CD4-positive, alpha-beta T cell treated with Interleukin-12 subunit alpha and Interleukin-12 subunit beta, for 1 hour (primary cell): ENCODE measurements at regions not wholly inside any gene's neighbourhood (a gene's known extent, or its start where the extent isn't known, plus 50 kb on each side); places are given as distances from the start of the nearest gene placed in this dataset.

Experiments
- DNase-seq: peaks from one replicate; pipeline ENCODE4 v3.0.0-alpha.2; 2020

DNA sequence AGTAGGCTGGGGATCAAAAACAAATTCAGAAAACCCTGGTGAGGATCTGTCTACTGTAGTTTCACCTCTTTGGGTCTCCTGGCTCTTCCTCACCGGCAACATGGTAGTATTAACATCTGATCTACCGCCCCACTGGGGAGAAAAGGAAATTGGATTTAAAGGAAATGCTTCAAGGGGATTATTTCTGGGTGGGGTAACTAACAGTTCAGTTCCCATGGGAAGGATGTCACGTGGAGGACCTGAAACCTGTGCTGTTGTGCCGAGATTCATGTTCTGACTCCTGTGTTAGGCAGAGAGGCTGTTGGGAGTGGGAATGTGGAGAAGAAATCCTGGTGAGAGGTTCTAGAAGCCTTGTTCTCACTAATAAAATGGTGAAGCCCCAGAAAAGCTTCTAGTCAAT is 254.4 kb downstream of the BCOR start:
- DNase-seq = no peak

DNA sequence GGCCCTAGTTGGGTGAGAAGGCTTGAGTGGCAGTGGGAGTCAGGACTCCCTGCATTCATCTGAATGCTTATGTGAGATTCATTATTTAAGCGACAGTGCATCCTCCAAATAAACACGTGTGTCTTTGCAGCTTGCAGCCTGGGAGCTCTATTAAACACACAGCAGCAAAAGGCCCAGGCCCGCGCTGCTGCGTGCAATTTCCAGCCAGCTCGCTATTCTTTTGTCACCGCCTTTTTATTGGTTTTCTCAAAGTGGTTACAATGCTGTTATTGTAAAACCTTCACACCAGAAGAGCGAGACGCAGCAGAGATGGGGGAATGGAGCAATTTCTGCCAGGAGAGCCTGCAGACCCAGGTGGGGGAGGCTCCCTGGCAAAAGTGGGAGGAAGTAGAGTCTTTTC is 252.5 kb downstream of the BCOR start:
- no peak for DNase-seq

- no peak for DNase-seq
These were observed 251.3 kb downstream of the BCOR start for GRCh38 chrX:39846460-39846859.

DNA sequence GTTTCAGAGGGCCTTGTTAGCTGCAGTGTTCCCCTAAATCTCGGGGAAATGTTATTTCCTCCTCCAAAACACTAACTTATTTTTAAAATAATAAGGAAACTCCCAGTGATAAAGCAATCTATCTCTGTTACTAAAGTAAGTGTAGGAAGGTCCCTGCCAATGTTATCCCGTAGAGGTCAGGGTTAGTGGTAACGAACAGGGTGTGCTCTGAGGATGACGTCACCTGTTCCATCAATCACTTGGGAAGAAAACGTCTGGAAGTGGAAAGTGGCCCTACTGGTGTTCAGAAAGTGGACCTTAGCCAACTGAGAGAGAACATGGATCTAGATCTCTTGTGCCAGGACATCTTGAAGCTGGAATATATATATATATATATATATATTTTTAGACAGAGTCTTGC is 249.5 kb downstream of the BCOR start:
- DNase-seq = no peak

DNA sequence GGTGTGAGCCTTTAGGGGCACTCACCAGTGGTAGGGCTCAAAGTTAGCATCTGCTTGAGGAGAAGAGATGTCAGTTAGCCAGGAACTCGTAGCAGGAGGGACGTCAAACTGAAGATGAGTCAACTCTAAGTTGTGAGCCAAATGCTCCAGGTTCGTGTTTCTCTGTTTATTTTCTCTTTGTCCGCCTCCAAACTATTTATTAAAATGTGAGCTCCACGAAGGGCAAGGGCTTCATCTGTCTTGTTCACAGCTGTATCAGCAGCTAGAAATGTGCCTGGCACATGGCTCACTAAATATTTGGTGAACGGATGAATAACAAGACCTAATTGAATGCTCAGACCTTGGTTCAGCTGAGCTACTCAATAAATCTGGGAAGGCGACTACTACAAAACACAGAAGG is 248.9 kb downstream of the BCOR start:
- no peak for DNase-seq

- DNase-seq = no peak
These were observed 247.5 kb downstream of the BCOR start for GRCh38 chrX:39850209-39850608.

DNA sequence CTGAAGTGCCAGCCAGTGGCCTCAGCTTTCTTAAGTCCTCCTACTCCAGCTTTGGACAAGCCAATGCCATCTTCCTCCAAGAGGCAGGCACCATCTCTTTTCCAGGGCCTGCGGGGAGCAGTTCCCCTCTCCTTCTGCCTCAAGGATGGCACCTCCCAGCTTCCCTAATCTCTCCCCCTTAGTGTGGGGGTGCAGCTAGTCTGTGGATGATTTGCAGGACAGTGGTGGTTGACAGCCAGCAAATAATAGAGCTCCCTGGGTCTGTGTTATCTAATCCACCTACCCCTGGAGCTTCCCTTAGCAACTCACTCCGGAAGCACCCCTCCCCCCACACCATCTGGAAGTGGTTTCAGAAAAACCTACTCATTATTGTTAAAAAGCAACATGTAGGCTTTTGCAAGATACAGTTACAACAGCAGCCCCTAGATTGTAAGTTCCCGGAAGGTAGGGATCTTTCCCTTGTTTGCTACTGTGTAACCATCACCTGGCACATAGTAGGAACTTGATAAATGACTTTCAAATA is 247.1 kb downstream of the BCOR start:
- DNase-seq = peak; percentile 20

DNA sequence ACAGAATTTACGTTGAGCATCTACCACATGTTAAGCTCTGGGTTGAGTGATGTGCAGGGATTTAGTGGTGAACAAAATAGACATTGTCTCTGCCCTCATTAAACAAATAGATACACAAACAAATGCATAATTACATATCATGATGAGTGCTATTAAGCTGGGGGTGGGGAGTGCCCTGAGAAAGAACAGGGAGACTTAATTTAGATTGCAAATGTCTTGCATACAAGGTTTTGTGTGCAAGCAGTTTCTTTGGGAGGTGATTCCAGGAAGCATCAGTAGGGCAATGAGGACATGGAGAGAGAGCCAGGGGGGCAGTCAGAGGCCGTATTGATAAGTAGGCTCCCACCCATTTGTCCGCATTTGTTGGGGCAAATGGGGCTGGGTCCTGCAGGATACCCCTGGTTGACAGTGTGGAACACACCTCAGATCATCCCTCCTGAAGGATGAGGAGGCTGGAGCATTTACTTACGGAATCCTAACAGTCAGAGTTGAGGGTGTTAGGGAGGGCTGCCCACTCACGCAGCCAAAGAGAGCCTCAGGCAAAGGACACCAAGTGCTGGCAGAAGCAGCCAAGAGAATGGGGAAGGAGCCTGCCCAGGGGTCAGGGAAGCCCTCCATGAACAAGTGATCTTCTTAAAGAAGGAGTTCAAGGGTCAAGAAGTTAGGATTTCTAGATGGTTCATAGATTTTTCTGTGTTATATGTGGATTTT is 245.9 kb downstream of the BCOR start:
- DNase-seq = no peak

- no peak for DNase-seq
These were observed 245.3 kb downstream of the BCOR start for GRCh38 chrX:39852491-39852890.

DNA sequence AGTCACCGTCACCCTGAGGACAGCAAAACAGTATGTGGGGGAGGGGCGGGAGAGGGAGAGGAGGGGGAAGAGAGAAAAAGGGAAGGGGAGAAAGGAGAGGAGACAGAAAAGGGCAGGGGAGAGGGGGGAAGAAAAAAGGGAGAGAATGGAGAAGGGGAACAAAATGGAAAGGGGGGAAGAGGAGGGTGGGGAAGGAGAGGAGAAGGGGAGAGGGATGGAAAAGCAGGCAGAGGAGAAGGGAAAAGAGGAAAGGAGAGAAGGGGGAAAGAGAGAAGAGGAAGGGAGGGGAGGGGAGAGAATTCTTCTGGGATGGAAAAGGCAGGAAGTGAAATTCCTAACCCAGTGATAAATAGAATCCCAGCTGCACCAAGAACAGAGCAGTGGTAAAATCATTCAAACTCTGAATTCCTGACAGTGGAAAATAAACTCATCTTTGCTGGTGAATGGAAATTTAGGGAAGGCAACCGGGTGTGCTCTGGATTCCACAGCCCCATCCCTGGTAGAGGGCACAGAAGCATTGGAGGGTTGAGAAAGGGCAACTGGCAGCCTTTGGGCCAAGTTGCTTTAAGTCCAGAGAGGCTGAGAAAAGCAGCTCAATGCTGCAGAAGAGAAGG is 244.2 kb downstream of the BCOR start:
- DNase-seq = no peak

- peak; percentile 88 for DNase-seq
These were observed 242.7 kb downstream of the BCOR start for GRCh38 chrX:39854772-39855747.

GRCh38 chrX:39855748-39856129 is 242.0 kb downstream of the BCOR start:
- peak; percentile 87 for DNase-seq

- no peak for DNase-seq
These were observed 241.2 kb downstream of the BCOR start for GRCh38 chrX:39856472-39857121.

DNA sequence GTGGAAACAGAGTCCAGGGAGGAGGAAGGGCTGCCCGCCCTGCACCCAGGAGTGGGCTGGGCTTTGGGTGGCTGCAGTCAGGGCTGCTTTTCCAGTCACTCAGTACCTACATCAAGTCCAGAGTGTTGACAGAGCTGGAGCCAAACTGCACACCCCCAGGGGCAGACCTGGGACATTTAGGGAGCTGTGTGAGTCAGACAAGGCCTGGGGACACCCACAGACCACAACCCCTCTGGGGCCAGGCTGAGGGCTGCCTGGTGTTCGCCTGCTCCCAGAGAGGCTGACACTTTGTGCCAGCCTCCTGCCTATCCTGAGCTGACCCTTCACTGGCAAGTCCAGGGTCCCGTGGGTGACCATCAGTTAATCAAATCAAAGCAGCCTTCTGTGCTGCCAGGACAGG is 240.0 kb downstream of the BCOR start:
- DNase-seq = peak; percentile 8

DNA sequence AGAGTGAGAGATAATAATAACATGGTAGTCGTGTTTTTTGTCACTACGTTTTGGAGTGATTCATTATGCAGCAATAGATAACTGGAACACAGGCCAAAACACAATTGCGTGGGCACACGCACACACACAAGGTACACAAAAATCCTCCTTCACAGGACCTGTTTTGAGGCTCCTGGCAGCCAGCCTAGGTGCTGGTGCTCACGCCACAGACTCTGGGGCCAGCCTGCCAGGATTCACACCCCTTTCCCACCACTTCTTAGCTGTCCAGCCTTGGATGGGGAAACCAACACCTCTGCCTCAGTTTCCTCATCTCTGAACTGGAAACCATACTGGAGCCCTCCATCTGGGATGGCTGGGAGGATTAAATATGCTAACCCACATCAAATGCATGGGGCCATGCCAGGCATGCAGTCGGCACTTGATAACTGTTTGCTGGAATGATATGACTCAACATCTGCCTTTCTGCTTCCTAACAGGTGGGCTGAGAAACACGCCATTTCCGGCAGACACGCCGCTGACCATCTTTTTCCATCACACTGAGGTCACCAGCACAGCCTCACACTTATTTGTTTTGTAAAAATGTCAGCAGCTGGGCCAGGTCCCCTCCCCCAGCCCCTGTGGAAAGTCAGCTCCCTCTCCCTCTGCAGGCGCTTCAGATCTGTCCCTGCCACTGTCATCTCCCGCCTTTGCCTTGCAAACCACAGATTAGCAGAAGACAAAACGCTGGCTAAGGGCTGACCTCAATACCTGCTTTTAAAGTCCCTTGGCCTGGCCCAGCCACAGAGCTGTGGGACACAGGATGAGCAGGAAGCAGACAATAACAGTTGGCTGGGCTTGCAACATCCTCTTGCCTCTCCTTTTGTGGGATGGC is 237.5 kb downstream of the BCOR start:
- peak; percentile 58 for DNase-seq

GRCh38 chrX:39862963-39863362 is 234.8 kb downstream of the BCOR start:
- DNase-seq = no peak

DNA sequence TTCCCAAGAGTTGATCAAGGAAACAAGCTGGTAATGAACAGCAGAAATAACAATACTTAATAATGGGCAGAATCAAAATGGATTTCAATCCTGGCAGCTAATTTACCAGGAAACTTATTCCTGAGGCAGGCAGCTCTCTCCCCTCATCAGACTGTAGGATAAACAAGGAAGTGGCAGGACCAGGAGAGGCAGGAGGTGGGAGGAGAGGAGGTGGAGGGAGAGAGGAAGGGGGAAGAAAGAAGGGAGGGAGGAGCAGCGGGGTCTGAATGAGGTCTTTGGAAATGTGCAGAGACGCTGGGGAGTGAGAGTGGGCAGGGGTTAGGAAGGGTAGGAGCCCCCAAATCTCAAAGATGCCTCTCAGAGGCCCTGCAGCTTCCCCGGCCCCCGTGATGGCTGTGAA is 231.5 kb downstream of the BCOR start:
- DNase-seq = no peak

DNA sequence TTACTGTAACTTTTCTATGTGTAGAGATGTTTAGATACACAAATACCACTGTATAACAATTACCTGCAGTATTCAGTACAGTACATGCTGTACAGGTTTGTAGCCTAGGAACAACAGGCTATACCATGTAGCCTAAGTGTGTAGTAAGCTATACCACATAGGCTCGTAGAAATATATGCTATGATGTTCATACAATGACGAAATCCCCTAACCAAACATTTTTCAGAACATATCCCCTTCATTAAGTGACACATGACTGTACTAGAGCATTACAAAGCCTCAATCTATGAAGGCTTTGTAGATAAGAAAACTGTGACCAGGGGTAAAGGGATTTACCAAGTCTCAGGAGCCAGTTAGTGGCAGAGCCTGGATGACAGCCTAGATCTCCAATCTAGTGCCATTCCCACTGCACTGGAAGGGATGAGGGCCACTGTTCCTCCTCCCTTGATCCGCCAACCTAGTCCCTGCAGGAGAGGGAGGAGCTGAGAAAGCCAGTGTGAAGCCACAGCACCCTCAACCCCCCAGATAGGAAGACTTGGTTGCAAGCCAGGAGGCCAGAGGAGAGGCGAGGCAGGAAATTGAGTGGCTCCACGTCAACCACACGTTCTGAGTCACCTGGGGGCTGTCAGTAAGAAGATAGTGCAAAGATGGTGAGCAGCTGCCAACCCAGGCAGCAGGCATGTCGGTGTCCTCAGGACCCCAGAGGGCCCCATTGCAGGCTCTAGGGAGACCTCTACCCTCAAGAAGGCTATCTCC is 227.7 kb downstream of the BCOR start:
- peak; percentile 75 for DNase-seq

DNA sequence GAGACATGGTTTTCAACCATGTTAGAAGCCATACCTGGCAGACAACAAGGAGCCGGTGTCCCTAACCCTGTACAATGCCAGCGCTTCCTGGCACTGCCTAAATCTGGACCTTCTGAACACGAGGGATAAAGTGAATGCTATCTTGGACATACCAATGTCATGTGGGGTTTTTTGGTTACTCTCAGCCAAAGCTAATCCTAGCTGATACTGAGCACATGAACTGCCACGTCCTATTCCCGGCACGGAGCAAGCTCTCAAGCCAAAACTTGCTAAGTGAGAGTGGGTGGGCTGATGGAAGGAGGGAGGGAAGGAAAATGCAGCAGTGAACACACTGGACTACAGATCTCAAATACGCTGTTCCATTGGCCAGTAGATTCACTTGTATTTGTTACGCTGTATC is 226.1 kb downstream of the BCOR start:
- no peak for DNase-seq

DNA sequence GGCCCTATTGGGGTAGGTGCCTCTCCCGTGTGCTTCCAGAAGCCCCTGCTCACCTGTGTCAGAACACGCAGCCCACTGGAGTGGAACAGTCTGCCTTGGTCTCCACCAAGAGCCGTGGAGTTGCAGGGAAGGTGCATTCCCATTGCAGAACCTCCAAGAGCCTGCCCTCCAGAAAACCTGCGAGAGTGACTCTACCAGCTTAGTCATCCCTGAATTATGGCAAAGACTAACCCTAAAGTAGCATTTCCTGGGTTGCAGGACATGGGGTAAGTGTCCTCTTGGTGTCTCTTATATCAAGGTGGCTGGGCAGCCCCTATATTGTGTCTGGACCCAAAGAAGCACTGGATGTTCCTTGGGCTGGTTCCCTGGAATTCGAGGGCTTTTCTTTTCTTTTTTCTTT is 224.6 kb downstream of the BCOR start:
- DNase-seq = no peak

GRCh38 chrX:39874202-39874816 is 223.4 kb downstream of the BCOR start:
- DNase-seq = peak; percentile 26
